ENCODE measurements at regions not wholly inside any gene's neighbourhood (a gene's known extent, or its start where the extent isn't known, plus 50 kb on each side); places are given as distances from the start of the nearest gene placed in this dataset.
"Not testable (repeated sequence)": the region's sequence is repeated elsewhere in the genome, so short reads cannot be mapped to it uniquely, and the experiment has no call there.

GRCh38 chr10:30542001-30542894 lies 87.3 kb downstream of the LYZL2 start:
- ATAC-seq: peak; percentile 58
- DNase-seq: no peak
- Mint-ChIP-seq H3K36me3 (no peaks in the 10 kb centered on the region), H3K4me1 (peaks cover 18% of the 10 kb centered on the region), H3K9me3 (ENCODE audit: low read depth) (no peaks in the 10 kb centered on the region), H3K27me3 (no peaks in the 10 kb centered on the region), H3K4me3 (no peak overlapping the region), H3K27ac (no peak overlapping the region)
- CTCF ChIA-PET: interaction anchor here (1.0 to 2.1 kb wide), 5 partner anchors 10 to 150 kb away, joined by 4 to 7 read pairs (median 5); no protein-coding TSS in a partner anchor

GRCh38 chr10:30540276-30540675 lies 89.3 kb downstream of the LYZL2 start:
- peaks cover 1% of the 10 kb centered on the region for H3K36me3 Mint-ChIP-seq
- no peak overlapping the region for H3K4me3 Mint-ChIP-seq
- no peaks in the 10 kb centered on the region for H3K27me3 Mint-ChIP-seq
- peaks cover 28% of the 10 kb centered on the region for H3K4me1 Mint-ChIP-seq
- ATAC-seq: no peak
- no peak for DNase-seq
- H3K9me3 Mint-ChIP-seq (ENCODE audit: low read depth): no peaks in the 10 kb centered on the region
- H3K27ac Mint-ChIP-seq: no peak overlapping the region
- CTCF ChIA-PET: interaction anchor here (0.6 to 2.0 kb wide), 2 partner anchors 51 to 126 kb away, joined by 3 to 5 read pairs; no protein-coding TSS in a partner anchor

DNA sequence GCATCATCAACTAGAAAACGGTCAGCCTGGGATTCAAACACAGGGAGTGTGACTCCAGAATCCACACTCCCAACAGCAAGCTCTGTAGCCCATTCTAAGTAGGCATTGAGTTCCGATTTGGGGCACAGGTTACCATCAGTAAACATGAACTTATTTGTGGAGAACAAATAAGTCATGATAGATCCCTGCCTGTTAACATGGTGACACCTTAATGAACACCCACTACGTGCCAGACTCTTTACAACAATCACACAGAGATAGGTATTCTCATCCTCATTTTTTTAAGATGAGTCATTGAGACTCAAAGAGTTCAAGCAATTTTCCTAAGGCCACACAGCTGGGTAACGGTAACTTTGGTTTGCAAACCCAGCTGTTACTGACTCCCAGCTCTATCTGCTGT lies 91.5 kb downstream of the LYZL2 start:
- Mint-ChIP-seq H3K9me3 (ENCODE audit: low read depth) (no peaks in the 10 kb centered on the region), H3K4me3 (no peak overlapping the region), H3K27me3 (no peaks in the 10 kb centered on the region), H3K36me3 (peaks cover 1% of the 10 kb centered on the region), H3K4me1 (peaks cover 38% of the 10 kb centered on the region), H3K27ac (no peak overlapping the region)
- CTCF ChIA-PET: interaction anchor here (1.9 to 3.1 kb wide), 8 partner anchors 44 to 147 kb away, joined by 6 to 16 read pairs (median 10); no protein-coding TSS in a partner anchor
- DNase-seq (no peak), ATAC-seq (no peak)

DNA sequence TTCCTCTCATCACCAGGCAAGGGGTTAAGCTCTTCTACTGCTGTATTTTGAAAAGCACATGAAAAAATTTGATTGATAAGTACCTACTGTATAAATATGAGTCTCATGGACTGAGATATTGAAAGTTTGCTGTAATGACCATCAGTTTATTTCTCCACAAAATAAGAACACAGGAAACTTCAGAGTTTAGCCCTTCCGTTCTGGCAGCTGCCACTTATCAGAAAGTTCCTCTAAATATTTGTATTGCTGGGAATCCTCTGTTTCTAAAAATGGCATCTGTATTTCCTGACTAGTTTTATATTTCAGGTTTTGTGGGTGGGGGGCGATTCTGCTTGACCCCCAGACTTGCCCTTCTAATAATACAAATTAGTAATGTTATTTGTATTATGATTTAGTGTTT lies 92.0 kb downstream of the LYZL2 start:
- no peaks in the 10 kb centered on the region for H3K9me3 Mint-ChIP-seq (ENCODE audit: low read depth)
- no peaks in the 10 kb centered on the region for H3K27me3 Mint-ChIP-seq
- no peak overlapping the region for H3K4me3 Mint-ChIP-seq
- H3K36me3 Mint-ChIP-seq: peaks cover 1% of the 10 kb centered on the region
- no peak for DNase-seq
- CTCF ChIA-PET: interaction anchor here (1.5 to 3.1 kb wide), 13 partner anchors 44 to 178 kb away, joined by 4 to 17 read pairs (median 7); no protein-coding TSS in a partner anchor
- H3K4me1 Mint-ChIP-seq: peaks cover 39% of the 10 kb centered on the region
- H3K27ac Mint-ChIP-seq: no peak overlapping the region
- ATAC-seq: no peak

- ATAC-seq; DNase-seq; H3K36me3 Mint-ChIP-seq; H3K9me3 Mint-ChIP-seq (ENCODE audit: low read depth); H3K4me3 Mint-ChIP-seq; H3K27me3 Mint-ChIP-seq; H3K27ac Mint-ChIP-seq: not testable (repeated sequence)
- CTCF ChIA-PET: interaction anchor here (0.8 to 3.1 kb wide), 16 partner anchors 45 to 178 kb away, joined by 3 to 17 read pairs (median 6); no protein-coding TSS in a partner anchor
- H3K4me1 Mint-ChIP-seq: peaks cover 39% of the 10 kb centered on the region
Measured at GRCh38 chr10:30537158-30537557, 92.4 kb downstream of the LYZL2 start.

DNA sequence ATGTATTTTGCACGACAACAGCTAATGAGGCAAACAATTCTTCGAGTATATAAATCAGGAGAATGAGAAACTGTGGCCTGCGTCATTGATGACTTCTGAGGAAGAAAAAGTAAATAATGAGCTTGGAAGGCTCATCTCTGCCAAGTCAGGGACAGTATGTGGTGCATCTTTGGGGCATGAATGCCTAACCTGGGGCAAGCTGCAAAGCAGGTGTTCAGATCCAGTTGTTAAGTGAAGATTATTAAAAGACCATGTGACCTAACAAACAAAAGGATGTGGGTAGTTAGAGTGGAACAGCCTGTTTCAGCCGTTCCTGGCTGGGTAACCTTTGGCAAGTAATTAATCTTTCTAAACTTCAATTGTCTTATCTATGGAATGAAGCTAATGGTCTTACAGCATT lies 93.0 kb downstream of the LYZL2 start:
- no peak overlapping the region for H3K27ac Mint-ChIP-seq
- H3K9me3 Mint-ChIP-seq (ENCODE audit: low read depth): no peaks in the 10 kb centered on the region
- CTCF ChIA-PET: interaction anchor here (0.8 to 3.1 kb wide), 20 partner anchors 16 to 177 kb away, joined by 3 to 17 read pairs (median 6); no protein-coding TSS in a partner anchor
- ATAC-seq (no peak), DNase-seq (no peak)
- H3K27me3 Mint-ChIP-seq: no peaks in the 10 kb centered on the region
- H3K36me3 Mint-ChIP-seq: peaks cover 3% of the 10 kb centered on the region
- H3K4me3 Mint-ChIP-seq: no peak overlapping the region
- peaks cover 42% of the 10 kb centered on the region for H3K4me1 Mint-ChIP-seq

- no peak overlapping the region for H3K4me3 Mint-ChIP-seq
Measured at GRCh38 chr10:30535677-30536076, 93.9 kb downstream of the LYZL2 start.

DNA sequence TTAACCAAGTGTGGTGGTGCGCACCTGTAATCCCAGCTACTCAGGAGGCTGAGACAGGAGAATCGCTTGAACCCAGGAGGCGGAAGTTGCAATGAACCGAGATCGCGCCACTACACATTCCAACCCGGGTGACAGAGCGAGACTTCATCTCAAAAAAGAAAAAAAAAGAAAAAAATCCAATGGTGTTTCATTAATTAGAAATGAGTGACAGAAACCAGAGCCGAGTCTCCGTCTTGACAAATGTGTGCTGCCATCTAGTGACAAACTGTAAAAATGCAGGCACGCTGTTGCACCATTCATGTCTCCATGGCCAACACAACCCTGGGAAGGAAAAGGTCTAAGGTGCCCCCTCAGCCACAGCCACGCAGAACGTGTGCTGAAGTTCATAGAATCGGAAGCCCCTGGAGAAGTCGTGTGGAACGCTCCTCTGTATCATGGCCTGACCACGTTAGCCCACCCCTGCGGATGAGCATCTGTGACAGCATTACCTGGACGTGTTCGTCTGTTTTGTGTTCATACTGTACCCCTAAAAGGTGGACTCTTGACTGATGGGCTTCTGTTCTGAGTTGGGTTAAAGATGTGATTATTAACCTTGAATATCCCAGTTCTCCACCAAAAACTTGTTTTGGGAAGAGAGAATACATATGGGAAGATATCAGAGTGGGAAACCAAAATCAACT lies 94.9 kb downstream of the LYZL2 start:
- DNase-seq (peak; percentile 86), ATAC-seq (peak; percentile 47)
- Mint-ChIP-seq H3K36me3 (peaks cover 7% of the 10 kb centered on the region), H3K4me1 (peaks cover 52% of the 10 kb centered on the region), H3K9me3 (ENCODE audit: low read depth) (no peaks in the 10 kb centered on the region), H3K27ac (no peak overlapping the region), H3K27me3 (no peaks in the 10 kb centered on the region), H3K4me3 (no peak overlapping the region)
- CTCF ChIA-PET: interaction anchor here (0.7 to 8.4 kb wide), 17 partner anchors 23 to 176 kb away, joined by 3 to 119 read pairs (median 6); partner anchors contain the start of gene MAP3K8

More at GRCh38 chr10:30535677-30536076, 93.9 kb downstream of the LYZL2 start:
- Mint-ChIP-seq H3K4me1 (peaks cover 49% of the 10 kb centered on the region), H3K27me3 (no peaks in the 10 kb centered on the region), H3K36me3 (peaks cover 6% of the 10 kb centered on the region), H3K27ac (no peak overlapping the region), H3K9me3 (ENCODE audit: low read depth) (no peaks in the 10 kb centered on the region)
- CTCF ChIA-PET: interaction anchor here (0.8 to 3.1 kb wide), 15 partner anchors 17 to 175 kb away, joined by 3 to 17 read pairs (median 5); no protein-coding TSS in a partner anchor
- DNase-seq (no peak), ATAC-seq (no peak)

DNA sequence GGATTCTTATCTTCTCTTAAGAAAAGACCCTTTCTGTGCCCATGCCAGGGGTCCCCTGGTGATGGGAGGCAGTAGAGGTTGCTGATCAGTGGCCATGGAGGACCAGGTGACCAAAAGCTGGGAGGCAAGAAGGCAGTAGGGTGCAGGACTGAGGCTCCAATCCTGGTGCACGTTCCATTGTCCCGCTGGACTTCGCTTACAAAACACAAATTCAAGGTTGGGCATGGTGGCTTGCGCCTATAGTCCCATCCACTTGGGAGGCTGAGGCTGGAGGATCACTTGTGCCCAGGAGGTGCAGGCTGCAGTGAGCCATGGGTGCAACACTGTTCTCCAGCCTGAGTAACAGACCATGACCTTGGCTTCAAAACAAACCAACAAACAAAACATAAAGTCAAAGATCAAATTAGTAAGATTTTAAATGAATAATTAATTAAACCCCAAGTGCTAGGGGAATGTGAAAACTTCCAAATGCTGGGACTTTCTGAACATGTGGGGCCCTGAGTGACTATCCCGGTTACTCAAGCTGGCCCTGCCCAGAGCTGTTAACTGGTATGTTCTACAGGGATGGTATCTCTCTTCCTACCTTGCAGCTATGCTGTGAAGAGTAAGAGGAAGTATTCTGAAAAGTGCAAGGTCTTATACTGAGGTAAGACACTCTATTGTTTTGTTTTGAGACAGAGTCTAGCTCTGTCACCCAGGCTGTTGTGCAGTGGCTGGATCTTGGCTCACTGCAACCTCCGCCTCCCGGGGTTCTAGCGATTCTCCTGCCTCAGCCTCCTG lies 97.6 kb downstream of the LYZL2 start:
- no peak overlapping the region for H3K4me3 Mint-ChIP-seq

GRCh38 chr10:30529373-30529998 lies 95.5 kb downstream of the MAP3K8 start:
- Mint-ChIP-seq H3K9me3 (ENCODE audit: low read depth) (no peaks in the 10 kb centered on the region), H3K27ac (peak overlapping the region; percentile 99), H3K36me3 (peaks cover 6% of the 10 kb centered on the region), H3K4me3 (peak overlapping the region; percentile 78), H3K4me1 (peaks cover 79% of the 10 kb centered on the region), H3K27me3 (no peaks in the 10 kb centered on the region)
- ATAC-seq (peak; percentile 87), DNase-seq (peak; percentile 96)
- CTCF ChIA-PET: interaction anchor here (0.9 to 8.4 kb wide), 19 partner anchors 19 to 145 kb away, joined by 3 to 119 read pairs (median 4); partner anchors contain the start of gene MAP3K8

More for the DNA sequence above, 97.6 kb downstream of the LYZL2 start:
- peaks cover 7% of the 10 kb centered on the region for H3K36me3 Mint-ChIP-seq
- peaks cover 76% of the 10 kb centered on the region for H3K4me1 Mint-ChIP-seq
- H3K27ac Mint-ChIP-seq: peak overlapping the region; percentile 82
- CTCF ChIA-PET: interaction anchor here (0.7 to 8.4 kb wide), 14 partner anchors 10 to 141 kb away, joined by 3 to 119 read pairs (median 6); partner anchors contain the start of gene MAP3K8
- H3K9me3 Mint-ChIP-seq (ENCODE audit: low read depth): no peaks in the 10 kb centered on the region
- H3K27me3 Mint-ChIP-seq: no peaks in the 10 kb centered on the region
- DNase-seq (no peak), ATAC-seq (no peak)

GRCh38 chr10:30528429-30528786 lies 94.4 kb downstream of the MAP3K8 start:
- ATAC-seq (no peak), DNase-seq (no peak)
- Mint-ChIP-seq H3K27ac (peak overlapping the region; percentile 90), H3K4me1 (peaks cover 75% of the 10 kb centered on the region), H3K9me3 (ENCODE audit: low read depth) (no peaks in the 10 kb centered on the region), H3K27me3 (no peaks in the 10 kb centered on the region), H3K4me3 (peak overlapping the region; percentile 40), H3K36me3 (peaks cover 7% of the 10 kb centered on the region)
- CTCF ChIA-PET: interaction anchor here (1.1 to 8.4 kb wide), 10 partner anchors 22 to 144 kb away, joined by 3 to 119 read pairs (median 4); partner anchors contain the start of gene MAP3K8

All from activated CD8-positive, alpha-beta memory T cell treated with anti-CD3 and anti-CD28 coated beads, Interleukin-2, amount 10 ng/mL, durations not matched to agents 7 days and 5 days (primary cell).